ENCODE measurements at regions not wholly inside any gene's neighbourhood (a gene's known extent, or its start where the extent isn't known, plus 50 kb on each side); places are given as distances from the start of the nearest gene placed in this dataset.

DNA sequence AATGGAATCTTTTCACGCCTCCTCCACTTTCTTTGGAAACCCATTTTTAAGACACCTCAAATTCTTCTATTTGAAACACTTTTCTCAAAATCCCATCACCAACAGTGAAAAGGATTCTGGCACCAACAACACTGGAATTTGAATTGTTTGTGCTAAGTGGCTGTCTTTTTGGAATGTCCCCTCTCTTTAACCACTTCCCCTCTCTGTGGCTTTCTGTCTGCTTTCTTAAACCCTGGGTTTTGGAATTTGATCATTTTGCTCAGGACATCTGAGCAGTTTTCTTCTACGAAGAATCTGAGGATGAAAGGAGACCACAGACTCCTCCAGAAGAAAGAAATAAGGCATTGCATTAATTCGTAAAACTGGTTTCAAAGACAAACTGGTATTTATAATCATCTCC, 89.0 kb downstream of the MXRA5 start:
- TF ChIP-seq, protein P1, sequence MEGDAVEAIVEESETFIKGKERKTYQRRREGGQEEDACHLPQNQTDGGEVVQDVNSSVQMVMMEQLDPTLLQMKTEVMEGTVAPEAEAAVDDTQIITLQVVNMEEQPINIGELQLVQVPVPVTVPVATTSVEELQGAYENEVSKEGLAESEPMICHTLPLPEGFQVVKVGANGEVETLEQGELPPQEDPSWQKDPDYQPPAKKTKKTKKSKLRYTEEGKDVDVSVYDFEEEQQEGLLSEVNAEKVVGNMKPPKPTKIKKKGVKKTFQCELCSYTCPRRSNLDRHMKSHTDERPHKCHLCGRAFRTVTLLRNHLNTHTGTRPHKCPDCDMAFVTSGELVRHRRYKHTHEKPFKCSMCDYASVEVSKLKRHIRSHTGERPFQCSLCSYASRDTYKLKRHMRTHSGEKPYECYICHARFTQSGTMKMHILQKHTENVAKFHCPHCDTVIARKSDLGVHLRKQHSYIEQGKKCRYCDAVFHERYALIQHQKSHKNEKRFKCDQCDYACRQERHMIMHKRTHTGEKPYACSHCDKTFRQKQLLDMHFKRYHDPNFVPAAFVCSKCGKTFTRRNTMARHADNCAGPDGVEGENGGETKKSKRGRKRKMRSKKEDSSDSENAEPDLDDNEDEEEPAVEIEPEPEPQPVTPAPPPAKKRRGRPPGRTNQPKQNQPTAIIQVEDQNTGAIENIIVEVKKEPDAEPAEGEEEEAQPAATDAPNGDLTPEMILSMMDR (IDR thresholded peaks at IDR 0.05), result no peak
- intact Hi-C loops (cut with DNase I), result no loop called here

DNA sequence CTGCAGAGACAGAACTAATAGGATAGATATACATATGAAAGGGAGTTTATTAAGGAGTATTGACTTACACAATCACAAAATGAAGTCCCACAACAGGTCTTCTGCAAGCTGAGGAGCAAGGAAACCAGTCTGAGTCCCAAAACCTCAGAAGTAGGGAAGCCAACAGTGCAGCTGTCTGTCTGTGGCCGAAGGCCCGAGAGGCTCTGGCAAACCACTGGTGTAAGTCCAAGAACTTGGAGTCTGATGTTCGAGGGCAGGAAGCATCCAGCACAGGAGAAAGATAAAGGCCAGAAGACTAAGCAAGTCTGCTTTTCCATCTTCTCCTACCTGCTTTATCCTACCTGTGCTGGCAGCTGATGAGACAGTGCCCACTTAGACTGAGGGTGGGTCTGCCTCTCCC, 89.6 kb downstream of the MXRA5 start:
- intact Hi-C loops (cut with DNase I), result no loop called here
- TF ChIP-seq, protein P1 (IDR thresholded peaks at IDR 0.05), result no peak
- no peaks in the 10 kb centered on the region for H3K36me3 ChIP-seq

More for the DNA sequence above, 89.0 kb downstream of the MXRA5 start:
- no peak overlapping the region for H3K4me3 ChIP-seq
- no peaks in the 10 kb centered on the region for H3K36me3 ChIP-seq
- DNase-seq (ENCODE audit: low spot score in 2 of 2), result no peak
- no peaks in the 10 kb centered on the region for H3K4me1 ChIP-seq
- peaks cover 0 to 2% of the 10 kb centered on the region in 2 donors for H3K9me3 ChIP-seq
- no peaks in the 10 kb centered on the region for H3K27me3 ChIP-seq
- H3K27ac ChIP-seq, result no peak overlapping the region

DNA sequence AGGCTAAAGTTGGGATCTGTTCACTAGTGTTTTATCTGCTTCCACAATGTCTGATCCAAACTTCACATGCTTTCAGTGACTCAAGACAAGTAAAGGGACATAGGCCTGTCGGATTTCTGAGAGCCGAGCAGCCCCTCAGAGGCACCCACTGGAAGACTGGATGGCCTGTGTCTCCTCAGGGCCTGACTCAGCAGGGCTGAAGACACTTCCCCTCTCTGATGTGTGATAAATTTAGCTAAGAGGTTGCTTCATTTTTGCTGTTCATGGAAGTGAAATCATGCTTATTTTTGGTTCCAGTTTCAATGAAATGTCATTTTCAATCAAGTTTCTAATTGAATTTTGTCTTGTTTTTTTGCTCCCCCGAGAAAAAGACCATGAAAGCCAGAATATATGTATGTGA, 93.7 kb downstream of the MXRA5 start:
- intact Hi-C loops (cut with DNase I), result no loop called here
- Histone ChIP-seq H3K27me3 (no peaks in the 10 kb centered on the region), H3K9me3 (no peaks in the 10 kb centered on the region), H3K4me1 (no peaks in the 10 kb centered on the region), H3K27ac (no peak overlapping the region), H3K4me3 (no peak overlapping the region), H3K36me3 (no peaks in the 10 kb centered on the region)
- no peak for DNase-seq (ENCODE audit: low spot score in 2 of 2)
- TF ChIP-seq, protein P1 (IDR thresholded peaks at IDR 0.05), result no peak

More for the DNA sequence above, 89.6 kb downstream of the MXRA5 start:
- no peaks in the 10 kb centered on the region for H3K4me1 ChIP-seq
- DNase-seq (ENCODE audit: low spot score in 2 of 2), result no peak
- no peaks in the 10 kb centered on the region for H3K9me3 ChIP-seq
- no peaks in the 10 kb centered on the region for H3K27me3 ChIP-seq
- H3K4me3 ChIP-seq, result no peak overlapping the region
- H3K27ac ChIP-seq, result no peak overlapping the region

DNA sequence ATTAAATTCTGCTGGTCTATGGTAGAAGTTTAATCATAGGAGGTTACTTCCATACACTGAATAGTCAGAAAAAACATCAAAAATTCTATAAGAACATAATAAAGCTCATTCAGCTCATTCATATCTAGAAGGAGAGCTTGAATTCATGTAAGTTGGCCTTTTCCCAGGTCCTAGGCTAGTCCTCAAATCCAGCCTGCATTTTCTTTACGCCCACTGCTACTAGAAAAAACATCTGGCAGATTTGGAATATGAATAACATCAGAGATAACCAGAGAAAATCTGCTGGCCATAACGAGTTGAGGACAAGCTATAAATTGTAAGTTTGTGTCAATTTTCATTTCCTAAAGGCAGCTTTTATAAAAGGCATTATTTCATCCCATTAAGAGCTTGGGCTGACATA, 95.5 kb downstream of the MXRA5 start:
- Histone ChIP-seq H3K4me1 (no peaks in the 10 kb centered on the region), H3K27me3 (no peaks in the 10 kb centered on the region), H3K36me3 (no peaks in the 10 kb centered on the region), H3K4me3 (no peak overlapping the region), H3K9me3 (no peaks in the 10 kb centered on the region), H3K27ac (no peak overlapping the region)
- TF ChIP-seq, protein P1 (IDR thresholded peaks at IDR 0.05), result no peak
- intact Hi-C loops (cut with DNase I), result no loop called here
- no peak for DNase-seq (ENCODE audit: low spot score in 2 of 2)

DNA sequence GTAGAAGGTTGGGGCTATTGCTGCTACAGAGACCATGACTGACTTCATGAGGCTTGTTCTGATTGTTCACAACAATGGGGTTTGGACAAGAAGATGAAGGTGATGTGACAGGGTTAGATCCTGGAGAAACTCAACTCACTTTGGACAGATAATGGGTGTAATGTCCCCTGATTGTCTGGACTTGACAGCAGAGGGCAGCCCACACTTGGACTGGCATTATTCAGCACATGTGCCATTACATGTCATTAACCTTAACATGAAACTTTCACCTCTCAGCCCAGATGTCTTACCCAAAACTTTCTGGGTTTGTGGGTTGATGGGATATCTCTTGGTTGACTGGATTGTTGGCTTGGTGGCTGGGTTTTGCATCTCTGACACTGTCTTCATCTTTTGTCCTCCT, 101.5 kb downstream of the MXRA5 start:
- Histone ChIP-seq H3K27ac (no peak overlapping the region), H3K4me1 (no peaks in the 10 kb centered on the region), H3K27me3 (no peaks in the 10 kb centered on the region), H3K36me3 (no peaks in the 10 kb centered on the region), H3K9me3 (no peaks in the 10 kb centered on the region), H3K4me3 (no peak overlapping the region)
- TF ChIP-seq, protein P1 (IDR thresholded peaks at IDR 0.05), result peak in 2 of 3 experiments; percentile 10 to 31
- intact Hi-C loops (cut with DNase I), result no loop called here
- DNase-seq (ENCODE audit: low spot score in 2 of 2), result no peak

DNA sequence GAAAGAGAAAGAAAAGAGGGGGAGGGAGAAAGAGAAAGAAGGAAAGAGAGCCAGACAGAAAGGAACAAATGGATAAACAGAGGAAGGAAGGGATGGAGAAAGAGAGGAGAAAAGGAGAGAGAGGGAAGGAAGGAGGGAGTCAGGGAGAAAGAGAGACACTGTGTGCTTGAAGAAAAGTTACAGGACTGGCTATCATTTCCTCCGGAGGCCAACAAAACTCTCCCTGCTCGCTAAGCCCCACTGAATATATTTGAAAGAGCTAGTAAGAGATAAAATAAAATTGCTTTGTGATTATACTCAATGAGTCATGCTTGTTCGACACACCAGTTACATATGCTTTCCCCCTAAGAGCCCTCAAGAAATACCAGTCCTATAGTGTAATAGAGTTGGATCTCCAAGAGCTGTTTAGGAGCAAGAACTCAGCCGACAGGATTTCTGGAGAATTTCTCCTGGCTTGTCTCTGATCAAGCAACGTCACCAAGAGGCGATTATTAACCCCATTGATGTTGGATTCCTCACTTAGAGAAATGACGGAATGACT, 102.2 kb downstream of the MXRA5 start:
- TF ChIP-seq, protein P1 (IDR thresholded peaks at IDR 0.05), result no peak
- no peak overlapping the region for H3K4me3 ChIP-seq
- H3K9me3 ChIP-seq, result no peaks in the 10 kb centered on the region
- no peak overlapping the region for H3K27ac ChIP-seq
- no peaks in the 10 kb centered on the region for H3K4me1 ChIP-seq
- intact Hi-C loops (cut with DNase I), result no loop called here
- DNase-seq (ENCODE audit: low spot score in 2 of 2), result no peak
- no peaks in the 10 kb centered on the region for H3K27me3 ChIP-seq
- H3K36me3 ChIP-seq, result no peaks in the 10 kb centered on the region

All from ascending aorta (tissue), 2 donors.